ENCODE measurements at regions not wholly inside any gene's neighbourhood (a gene's known extent, or its start where the extent isn't known, plus 50 kb on each side); places are given as distances from the start of the nearest gene placed in this dataset.
"Not testable (repeated sequence)": the region's sequence is repeated elsewhere in the genome, so short reads cannot be mapped to it uniquely, and the experiment has no call there.

GRCh38 chr1:87404296-87404695 lies 75.6 kb downstream of the LMO4 start:
- ChIA-PET POLR2A (no interaction called here), CTCF (no interaction called here)
- no peak for TF ChIP-seq CTCF (IDR thresholded peaks at IDR 0.05; ENCODE audit: insufficient read depth in 1 of 2, low read depth in 1 of 2, low read length in 1 of 2, severe bottlenecking in 1 of 2, unreplicated experiment in 1 of 2)
- H3K27me3 Mint-ChIP-seq (ENCODE audit: insufficient read depth, unreplicated experiment), result no peaks in the 10 kb centered on the region
- H3K4me3 ChIP-seq (ENCODE audit: low read depth, low read length), result no peak overlapping the region
- DNase-seq, result no peak
- intact Hi-C loops (cut with micrococcal nuclease; ENCODE audit: unreplicated experiment), result no loop called here
- no TSS peak for BruUV-seq (replicated peaks)
- H3K4me1 Mint-ChIP-seq (ENCODE audit: low read depth, unreplicated experiment), result peaks cover 16% of the 10 kb centered on the region
- H3K4me3 Mint-ChIP-seq (ENCODE audit: unreplicated experiment), result no peak overlapping the region
- no peaks in the 10 kb centered on the region for H3K9me3 ChIP-seq
- no peaks in the 10 kb centered on the region for H3K27me3 ChIP-seq (replicated peaks; ENCODE audit: control insufficient read depth, insufficient read depth, low read length)
- no peaks in the 10 kb centered on the region for H3K4me1 ChIP-seq
- H3K9me3 Mint-ChIP-seq (ENCODE audit: unreplicated experiment), result peaks cover 8% of the 10 kb centered on the region
- peaks cover 4% of the 10 kb centered on the region for H3K36me3 Mint-ChIP-seq (ENCODE audit: insufficient read depth, unreplicated experiment)
- no peaks in the 10 kb centered on the region for H3K36me3 ChIP-seq (ENCODE audit: control insufficient read depth, insufficient read depth, low read length)
- no peak overlapping the region for H3K27ac Mint-ChIP-seq (ENCODE audit: unreplicated experiment)

- POLR2A ChIA-PET, result no interaction called here
- CTCF ChIA-PET, result no interaction called here
- peaks cover 8% of the 10 kb centered on the region for H3K9me3 Mint-ChIP-seq (ENCODE audit: unreplicated experiment)
- no peaks in the 10 kb centered on the region for H3K9me3 ChIP-seq
- no peak overlapping the region for H3K4me3 Mint-ChIP-seq (ENCODE audit: unreplicated experiment)
- peaks cover 13% of the 10 kb centered on the region for H3K4me1 Mint-ChIP-seq (ENCODE audit: low read depth, unreplicated experiment)
- intact Hi-C loops (cut with micrococcal nuclease; ENCODE audit: unreplicated experiment), result no loop called here
- no TSS peak for BruUV-seq (replicated peaks)
- no peak overlapping the region for H3K27ac Mint-ChIP-seq (ENCODE audit: unreplicated experiment)
- peaks cover 4% of the 10 kb centered on the region for H3K36me3 Mint-ChIP-seq (ENCODE audit: insufficient read depth, unreplicated experiment)
- no peak for DNase-seq
- no peak for TF ChIP-seq CTCF (IDR thresholded peaks at IDR 0.05; ENCODE audit: insufficient read depth in 1 of 2, low read depth in 1 of 2, low read length in 1 of 2, severe bottlenecking in 1 of 2, unreplicated experiment in 1 of 2)
- H3K4me1 ChIP-seq, result no peaks in the 10 kb centered on the region
- no peaks in the 10 kb centered on the region for H3K27me3 ChIP-seq (replicated peaks; ENCODE audit: control insufficient read depth, insufficient read depth, low read length)
- H3K27me3 Mint-ChIP-seq (ENCODE audit: insufficient read depth, unreplicated experiment), result no peaks in the 10 kb centered on the region
- H3K4me3 ChIP-seq (ENCODE audit: low read depth, low read length), result no peak overlapping the region
- no peaks in the 10 kb centered on the region for H3K36me3 ChIP-seq (ENCODE audit: control insufficient read depth, insufficient read depth, low read length)
Observed at GRCh38 chr1:87408665-87409248, 80.1 kb downstream of the LMO4 start.

GRCh38 chr1:87410776-87411480 lies 82.2 kb downstream of the LMO4 start:
- BruUV-seq (replicated peaks), result no TSS peak
- no peak overlapping the region for H3K4me3 ChIP-seq (ENCODE audit: low read depth, low read length)
- Mint-ChIP-seq H3K4me1 (ENCODE audit: low read depth, unreplicated experiment) (no peaks in the 10 kb centered on the region), H3K27ac (ENCODE audit: unreplicated experiment) (no peak overlapping the region), H3K27me3 (ENCODE audit: insufficient read depth, unreplicated experiment) (no peaks in the 10 kb centered on the region), H3K4me3 (ENCODE audit: unreplicated experiment) (no peak overlapping the region), H3K36me3 (ENCODE audit: insufficient read depth, unreplicated experiment) (no peaks in the 10 kb centered on the region), H3K9me3 (ENCODE audit: unreplicated experiment) (peaks cover under 1% of the 10 kb centered on the region)
- TF ChIP-seq CTCF (IDR thresholded peaks at IDR 0.05; ENCODE audit: insufficient read depth in 1 of 2, low read depth in 1 of 2, low read length in 1 of 2, severe bottlenecking in 1 of 2, unreplicated experiment in 1 of 2), result no peak
- CTCF ChIA-PET, result no interaction called here
- no peak for DNase-seq
- no peaks in the 10 kb centered on the region for H3K4me1 ChIP-seq
- POLR2A ChIA-PET, result no interaction called here
- H3K9me3 ChIP-seq, result no peaks in the 10 kb centered on the region
- intact Hi-C loops (cut with micrococcal nuclease; ENCODE audit: unreplicated experiment), result no loop called here
- no peaks in the 10 kb centered on the region for H3K36me3 ChIP-seq (ENCODE audit: control insufficient read depth, insufficient read depth, low read length)
- no peaks in the 10 kb centered on the region for H3K27me3 ChIP-seq (replicated peaks; ENCODE audit: control insufficient read depth, insufficient read depth, low read length)

GRCh38 chr1:87413846-87414245 lies 85.2 kb downstream of the LMO4 start:
- H3K4me3 Mint-ChIP-seq (ENCODE audit: unreplicated experiment); CTCF ChIA-PET; intact Hi-C loops (cut with micrococcal nuclease; ENCODE audit: unreplicated experiment); H3K9me3 ChIP-seq; POLR2A ChIA-PET; DNase-seq; H3K4me3 ChIP-seq (ENCODE audit: low read depth, low read length); H3K27me3 Mint-ChIP-seq (ENCODE audit: insufficient read depth, unreplicated experiment); H3K36me3 Mint-ChIP-seq (ENCODE audit: insufficient read depth, unreplicated experiment); H3K9me3 Mint-ChIP-seq (ENCODE audit: unreplicated experiment); H3K27me3 ChIP-seq (replicated peaks; ENCODE audit: control insufficient read depth, insufficient read depth, low read length); BruUV-seq (replicated peaks); H3K36me3 ChIP-seq (ENCODE audit: control insufficient read depth, insufficient read depth, low read length); H3K4me1 ChIP-seq; H3K4me1 Mint-ChIP-seq (ENCODE audit: low read depth, unreplicated experiment); H3K27ac Mint-ChIP-seq (ENCODE audit: unreplicated experiment): not testable (repeated sequence)

All from Caco-2 (cell line).